Erythroblast (primary cell): ENCODE measurements at regions not wholly inside any gene's neighbourhood (a gene's known extent, or its start where the extent isn't known, plus 50 kb on each side); places are given as distances from the start of the nearest gene placed in this dataset.
"Not testable (repeated sequence)": the region's sequence is repeated elsewhere in the genome, so short reads cannot be mapped to it uniquely, and the experiment has no call there.

Experiments
- GATA1 ChIP-seq: IDR thresholded peaks from 2 replicates; pipeline ENCODE4 v1.6.1; 2011; ENCODE audit warnings: low read depth, mild to moderate bottlenecking, control low read depth, low read length, moderate library complexity
- POLR2A ChIP-seq: IDR thresholded peaks from 2 replicates; pipeline ENCODE4 v1.6.1; 2011; ENCODE audit warnings: mild to moderate bottlenecking, low read length

DNA sequence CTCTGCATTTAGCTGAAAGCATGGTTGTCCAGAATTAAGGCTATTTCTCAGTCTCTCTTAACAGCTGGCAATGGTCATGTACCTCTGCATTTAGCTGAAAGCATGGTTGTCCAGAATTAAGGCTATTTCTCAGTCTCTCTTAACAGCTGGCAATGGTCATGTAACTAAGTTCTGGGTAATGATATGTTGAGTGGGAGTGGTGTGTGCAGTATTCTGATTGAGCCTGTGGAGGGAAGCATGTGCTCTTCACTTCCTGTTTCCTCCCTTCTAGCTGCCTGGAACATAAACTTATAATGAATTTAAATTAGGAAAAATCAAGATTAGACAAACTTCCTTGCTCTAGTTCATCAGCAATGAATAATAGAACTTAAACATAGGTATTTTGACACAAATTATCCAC lies 168.5 kb downstream of the MBL2 start:
- not testable (repeated sequence) for TF ChIP-seq POLR2A, GATA1
